Fibroblast of gingiva (primary cell): ENCODE measurements at regions not wholly inside any gene's neighbourhood (a gene's known extent, or its start where the extent isn't known, plus 50 kb on each side); places are given as distances from the start of the nearest gene placed in this dataset.

Experiments used
- DNase-seq: peaks from one replicate; pipeline ENCODE4 v3.0.0-alpha.2; 2011; ENCODE audit warnings: low read depth

GRCh38 chr5:4640795-4641194 is 499.3 kb upstream of the ADAMTS16 start:
- DNase-seq = no peak

- no peak for DNase-seq
These were observed 497.6 kb upstream of the ADAMTS16 start for GRCh38 chr5:4642525-4642924.

- no peak for DNase-seq
These were observed 496.9 kb upstream of the ADAMTS16 start for GRCh38 chr5:4643190-4643589.

GRCh38 chr5:4643960-4644359 is 496.2 kb upstream of the ADAMTS16 start:
- DNase-seq = no peak

GRCh38 chr5:4646715-4647375 is 493.3 kb upstream of the ADAMTS16 start:
- DNase-seq = no peak

- DNase-seq = no peak
These were observed 492.2 kb upstream of the ADAMTS16 start for GRCh38 chr5:4647955-4648354.

- DNase-seq = no peak
These were observed 488.1 kb upstream of the ADAMTS16 start for GRCh38 chr5:4651806-4652565.

GRCh38 chr5:4653475-4653874 is 486.7 kb upstream of the ADAMTS16 start:
- no peak for DNase-seq

GRCh38 chr5:4659851-4660250 is 480.3 kb upstream of the ADAMTS16 start:
- no peak for DNase-seq

- no peak for DNase-seq
These were observed 478.8 kb upstream of the ADAMTS16 start for GRCh38 chr5:4661326-4661725.

- DNase-seq = no peak
These were observed 478.3 kb upstream of the ADAMTS16 start for GRCh38 chr5:4661836-4662235.

- DNase-seq = no peak
These were observed 477.4 kb upstream of the ADAMTS16 start for GRCh38 chr5:4662756-4663155.

- DNase-seq = no peak
These were observed 474.2 kb upstream of the ADAMTS16 start for GRCh38 chr5:4665911-4666310.

GRCh38 chr5:4674166-4674565 is 466.0 kb upstream of the ADAMTS16 start:
- DNase-seq = no peak

GRCh38 chr5:4676934-4677333 is 463.2 kb upstream of the ADAMTS16 start:
- no peak for DNase-seq

- DNase-seq = no peak
These were observed 455.2 kb upstream of the ADAMTS16 start for GRCh38 chr5:4684946-4685345.

- DNase-seq = no peak
These were observed 441.5 kb upstream of the ADAMTS16 start for GRCh38 chr5:4698596-4698995.

- no peak for DNase-seq
These were observed 440.5 kb upstream of the ADAMTS16 start for GRCh38 chr5:4699592-4699991.

GRCh38 chr5:4700069-4700468 is 440.1 kb upstream of the ADAMTS16 start:
- no peak for DNase-seq

GRCh38 chr5:4700871-4701270 is 439.3 kb upstream of the ADAMTS16 start:
- no peak for DNase-seq

- DNase-seq = no peak
These were observed 436.1 kb upstream of the ADAMTS16 start for GRCh38 chr5:4703931-4704458.

- DNase-seq = no peak
These were observed 435.2 kb upstream of the ADAMTS16 start for GRCh38 chr5:4704951-4705350.

GRCh38 chr5:4716781-4717180 is 423.3 kb upstream of the ADAMTS16 start:
- no peak for DNase-seq

GRCh38 chr5:4717446-4717845 is 422.7 kb upstream of the ADAMTS16 start:
- no peak for DNase-seq
